OCI-LY7 (cell line): ENCODE measurements at regions not wholly inside any gene's neighbourhood (a gene's known extent, or its start where the extent isn't known, plus 50 kb on each side); places are given as distances from the start of the nearest gene placed in this dataset.

ENCODE experiments used
- EZH2phosphoT487 ChIP-seq: fragments of 200-600 bp; sonication (generic); IDR thresholded peaks from 2 replicates; pipeline ENCODE4 v1.6.1; 2018; ENCODE audit warnings: low read depth, borderline replicate concordance, mild to moderate bottlenecking, mixed run types, antibody characterized with exemption, low read length, moderate library complexity, mixed read lengths
- TF ChIP-seq, protein P1 (sequence below): fragments of 200-600 bp; sonication (generic); conservative IDR thresholded peaks from 2 replicates; pipeline ENCODE4 v1.5.1; 2014; ENCODE audit warnings: mild to moderate bottlenecking, antibody characterized with exemption, low read length, moderate library complexity, mixed read lengths

DNA sequence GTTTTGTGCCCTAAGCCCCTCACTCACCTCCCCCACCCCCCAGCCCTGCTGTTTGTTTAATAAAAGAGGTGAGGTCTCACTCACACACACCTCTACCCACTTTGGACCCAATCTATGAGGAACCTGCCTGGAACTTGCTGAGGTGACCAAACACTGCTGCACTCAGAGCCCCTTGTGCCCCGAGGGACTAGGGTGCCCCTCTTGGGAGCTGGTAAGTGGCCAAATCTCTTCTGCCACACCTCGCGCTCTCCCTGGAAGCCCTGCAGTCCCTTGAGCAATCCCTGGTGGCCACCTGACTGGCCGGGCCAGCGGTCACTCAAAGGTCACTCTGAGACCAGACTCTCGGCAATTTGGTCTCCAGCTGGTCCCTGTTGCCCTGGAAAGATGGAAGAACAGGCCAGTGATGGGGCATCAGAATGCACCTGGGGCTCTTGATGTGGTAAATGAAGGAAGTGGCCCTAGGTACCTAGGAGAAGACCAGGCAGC is 157.2 kb downstream of the MED10 start:
- TF ChIP-seq, protein P1, sequence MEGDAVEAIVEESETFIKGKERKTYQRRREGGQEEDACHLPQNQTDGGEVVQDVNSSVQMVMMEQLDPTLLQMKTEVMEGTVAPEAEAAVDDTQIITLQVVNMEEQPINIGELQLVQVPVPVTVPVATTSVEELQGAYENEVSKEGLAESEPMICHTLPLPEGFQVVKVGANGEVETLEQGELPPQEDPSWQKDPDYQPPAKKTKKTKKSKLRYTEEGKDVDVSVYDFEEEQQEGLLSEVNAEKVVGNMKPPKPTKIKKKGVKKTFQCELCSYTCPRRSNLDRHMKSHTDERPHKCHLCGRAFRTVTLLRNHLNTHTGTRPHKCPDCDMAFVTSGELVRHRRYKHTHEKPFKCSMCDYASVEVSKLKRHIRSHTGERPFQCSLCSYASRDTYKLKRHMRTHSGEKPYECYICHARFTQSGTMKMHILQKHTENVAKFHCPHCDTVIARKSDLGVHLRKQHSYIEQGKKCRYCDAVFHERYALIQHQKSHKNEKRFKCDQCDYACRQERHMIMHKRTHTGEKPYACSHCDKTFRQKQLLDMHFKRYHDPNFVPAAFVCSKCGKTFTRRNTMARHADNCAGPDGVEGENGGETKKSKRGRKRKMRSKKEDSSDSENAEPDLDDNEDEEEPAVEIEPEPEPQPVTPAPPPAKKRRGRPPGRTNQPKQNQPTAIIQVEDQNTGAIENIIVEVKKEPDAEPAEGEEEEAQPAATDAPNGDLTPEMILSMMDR = no peak
- no peak for TF ChIP-seq EZH2phosphoT487
